ENCODE measurements at regions not wholly inside any gene's neighbourhood (a gene's known extent, or its start where the extent isn't known, plus 50 kb on each side); places are given as distances from the start of the nearest gene placed in this dataset.

DNA sequence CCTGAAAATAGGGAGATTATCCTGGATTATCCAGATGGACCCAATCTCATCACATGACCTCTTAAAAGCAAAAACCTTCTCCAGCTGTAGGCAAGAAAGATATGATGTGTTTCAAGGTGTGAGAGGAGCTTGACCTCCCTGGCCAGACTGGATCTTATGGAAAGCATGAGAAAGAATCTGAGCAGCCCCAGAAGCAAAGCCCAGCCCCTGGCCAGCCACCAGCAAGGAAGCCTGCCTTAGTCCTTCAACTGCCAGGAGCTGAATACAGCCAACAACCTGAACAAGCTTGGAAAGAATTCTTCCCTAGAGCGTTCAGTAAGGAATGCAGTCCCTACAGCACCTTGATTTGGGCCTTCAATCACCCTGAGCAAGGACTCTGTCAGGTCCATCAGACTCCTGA is 375.0 kb upstream of the CHRM3 start:
- no peak overlapping the region for H3K23ac ChIP-seq (ENCODE audit: insufficient read length, low read depth, low read length)

More for the DNA sequence above, 375.0 kb upstream of the CHRM3 start:
- Mint-ChIP-seq H3K4me1 (no peaks in the 10 kb centered on the region), H3K27ac (peak overlapping the region in 1 of 3 experiments; percentile 66; a peak in 1 of 7 replicates), H3K27me3 (ENCODE audit: low read depth) (no peaks in the 10 kb centered on the region), H3K4me3 (no peak overlapping the region), H3K9me3 (no peaks in the 10 kb centered on the region), H3K36me3 (ENCODE audit: insufficient read depth in 1 of 3, low read depth in 3 of 3) (no peaks in the 10 kb centered on the region)
- no peak overlapping the region for H2AK5ac ChIP-seq (ENCODE audit: insufficient read length, low read length)
- H3T11ph ChIP-seq (ENCODE audit: low read length) = no peak overlapping the region
- H3K79me2 ChIP-seq (ENCODE audit: insufficient read depth, low read length) = no peaks in the 10 kb centered on the region
- WGBS (ENCODE audit: extremely low coverage, insufficient read length, low lambda C conversion rate) = no CpG with 5 or more reads among the region's 1 CpG
- no peak overlapping the region for H2AFZ ChIP-seq (ENCODE audit: low read length)
- H3K23me2 ChIP-seq (ENCODE audit: insufficient read length, low read depth, low read length, poor library complexity, severe bottlenecking) = no peaks in the 10 kb centered on the region
- H3K14ac ChIP-seq (ENCODE audit: insufficient read depth, low read length) = no peak overlapping the region
- no peak overlapping the region for H2BK15ac ChIP-seq (ENCODE audit: low read depth, low read length)
- no peak overlapping the region for H4K91ac ChIP-seq (ENCODE audit: insufficient read length, low read depth, low read length)
- H3K18ac ChIP-seq (ENCODE audit: insufficient read length, low read depth, low read length) = no peak overlapping the region
- no peak overlapping the region for H3K27ac ChIP-seq (ENCODE audit: insufficient read length, low read depth, low read length)
- H3K4ac ChIP-seq (ENCODE audit: low read depth, low read length) = no peak overlapping the region
- no peak for DNase-seq
- no peak overlapping the region for H2BK12ac ChIP-seq (ENCODE audit: insufficient read length, low read depth, low read length)
- H3K4me2 ChIP-seq (ENCODE audit: insufficient read depth, insufficient read length, low read length) = no peak overlapping the region
- TF ChIP-seq, protein P1, sequence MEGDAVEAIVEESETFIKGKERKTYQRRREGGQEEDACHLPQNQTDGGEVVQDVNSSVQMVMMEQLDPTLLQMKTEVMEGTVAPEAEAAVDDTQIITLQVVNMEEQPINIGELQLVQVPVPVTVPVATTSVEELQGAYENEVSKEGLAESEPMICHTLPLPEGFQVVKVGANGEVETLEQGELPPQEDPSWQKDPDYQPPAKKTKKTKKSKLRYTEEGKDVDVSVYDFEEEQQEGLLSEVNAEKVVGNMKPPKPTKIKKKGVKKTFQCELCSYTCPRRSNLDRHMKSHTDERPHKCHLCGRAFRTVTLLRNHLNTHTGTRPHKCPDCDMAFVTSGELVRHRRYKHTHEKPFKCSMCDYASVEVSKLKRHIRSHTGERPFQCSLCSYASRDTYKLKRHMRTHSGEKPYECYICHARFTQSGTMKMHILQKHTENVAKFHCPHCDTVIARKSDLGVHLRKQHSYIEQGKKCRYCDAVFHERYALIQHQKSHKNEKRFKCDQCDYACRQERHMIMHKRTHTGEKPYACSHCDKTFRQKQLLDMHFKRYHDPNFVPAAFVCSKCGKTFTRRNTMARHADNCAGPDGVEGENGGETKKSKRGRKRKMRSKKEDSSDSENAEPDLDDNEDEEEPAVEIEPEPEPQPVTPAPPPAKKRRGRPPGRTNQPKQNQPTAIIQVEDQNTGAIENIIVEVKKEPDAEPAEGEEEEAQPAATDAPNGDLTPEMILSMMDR (conservative IDR thresholded peaks at IDR 0.05) = no peak
- H3K56ac ChIP-seq (ENCODE audit: insufficient read length, low read depth, low read length) = no peak overlapping the region
- no peaks in the 10 kb centered on the region for H3K9me3 ChIP-seq (ENCODE audit: control insufficient read depth, low read depth, low read length)
- no peaks in the 10 kb centered on the region for H4K20me1 ChIP-seq (ENCODE audit: control insufficient read depth, insufficient read depth, insufficient read length)
- no peaks in the 10 kb centered on the region for H3K79me1 ChIP-seq (ENCODE audit: insufficient read depth, low read depth, low read length, poor library complexity, severe bottlenecking)
- H3K27me3 ChIP-seq (ENCODE audit: insufficient read depth, low read length) = no peaks in the 10 kb centered on the region
- no peak overlapping the region for H4K8ac ChIP-seq (replicated peaks; ENCODE audit: insufficient read length, low read depth, low read length)
- no peak overlapping the region for H3K9ac ChIP-seq (ENCODE audit: extremely low read depth, insufficient read length, low read length)
- no peaks in the 10 kb centered on the region for H3K4me1 ChIP-seq (ENCODE audit: insufficient read depth, low read length)
- H2BK5ac ChIP-seq (ENCODE audit: insufficient read length, low read length) = no peak overlapping the region
- no peak overlapping the region for H2BK20ac ChIP-seq (ENCODE audit: low read depth, low read length, poor library complexity, severe bottlenecking)
- no peak overlapping the region for H2BK120ac ChIP-seq (ENCODE audit: low read depth, low read length, poor library complexity, severe bottlenecking)
- H4K5ac ChIP-seq (ENCODE audit: insufficient read length, low read depth, low read length) = no peak overlapping the region
